Calu3 (cell line): ENCODE measurements at regions not wholly inside any gene's neighbourhood (a gene's known extent, or its start where the extent isn't known, plus 50 kb on each side); places are given as distances from the start of the nearest gene placed in this dataset.

Experiments used
- BruUV-seq: library from RNA; stranded (reverse); fragments of 400-500 nt; replicated peaks from 2 replicates; lab custom pipeline; 2021; lab: Mats Ljungman, UMichigan
- CTCF ChIA-PET: fragments of 300-600 bp; sonication (Branson Sonifier 250); formaldehyde crosslinking; loops from one replicate; lab custom pipeline; 2022; ENCODE audit warnings: antibody characterized with exemption; lab: Charles Lee
- DNase-seq: peaks from one replicate; pipeline ENCODE4 v3.0.0; 2022
- H3K27ac Mint-ChIP-seq: one replicate; pipeline ENCODE4 v1.8.0; 2022; ENCODE audit warnings: mixed read lengths; ENCODE audit not compliant: unreplicated experiment
- H3K27me3 Mint-ChIP-seq: one replicate; pipeline ENCODE4 v1.8.0; 2022; ENCODE audit warnings: mixed read lengths; ENCODE audit not compliant: unreplicated experiment
- H3K36me3 Mint-ChIP-seq: one replicate; pipeline ENCODE4 v1.8.0; 2022; ENCODE audit warnings: mild to moderate bottlenecking, moderate library complexity, mixed read lengths; ENCODE audit not compliant: insufficient read depth, unreplicated experiment
- H3K4me1 Mint-ChIP-seq: one replicate; pipeline ENCODE4 v1.8.0; 2022; ENCODE audit warnings: mild to moderate bottlenecking, low read depth, mixed read lengths; ENCODE audit not compliant: unreplicated experiment
- H3K4me3 Mint-ChIP-seq: one replicate; pipeline ENCODE4 v1.8.0; 2022; ENCODE audit warnings: mild to moderate bottlenecking, low read depth, moderate library complexity, mixed read lengths; ENCODE audit not compliant: unreplicated experiment
- H3K9me3 Mint-ChIP-seq: one replicate; pipeline ENCODE4 v1.8.0; 2022; ENCODE audit warnings: low read depth, mixed read lengths; ENCODE audit not compliant: unreplicated experiment
- intact Hi-C: fragments of 100-400 bp; cut with micrococcal nuclease; formaldehyde crosslinking; loops from one replicate; pipeline ENCODE4 v1.10.0; 2022; ENCODE audit not compliant: unreplicated experiment
- TF ChIP-seq, protein P1 (sequence below): fragments of 200-600 bp; IDR thresholded peaks from one replicate; pipeline ENCODE4 v1.8.0; 2022; ENCODE audit warnings: antibody characterized with exemption; ENCODE audit not compliant: unreplicated experiment

GRCh38 chr3:176896165-176896564 is 301.1 kb downstream of the TBL1XR1 start:
- no TSS peak for BruUV-seq
- H3K36me3 Mint-ChIP-seq = no peaks in the 10 kb centered on the region
- TF ChIP-seq, protein P1, sequence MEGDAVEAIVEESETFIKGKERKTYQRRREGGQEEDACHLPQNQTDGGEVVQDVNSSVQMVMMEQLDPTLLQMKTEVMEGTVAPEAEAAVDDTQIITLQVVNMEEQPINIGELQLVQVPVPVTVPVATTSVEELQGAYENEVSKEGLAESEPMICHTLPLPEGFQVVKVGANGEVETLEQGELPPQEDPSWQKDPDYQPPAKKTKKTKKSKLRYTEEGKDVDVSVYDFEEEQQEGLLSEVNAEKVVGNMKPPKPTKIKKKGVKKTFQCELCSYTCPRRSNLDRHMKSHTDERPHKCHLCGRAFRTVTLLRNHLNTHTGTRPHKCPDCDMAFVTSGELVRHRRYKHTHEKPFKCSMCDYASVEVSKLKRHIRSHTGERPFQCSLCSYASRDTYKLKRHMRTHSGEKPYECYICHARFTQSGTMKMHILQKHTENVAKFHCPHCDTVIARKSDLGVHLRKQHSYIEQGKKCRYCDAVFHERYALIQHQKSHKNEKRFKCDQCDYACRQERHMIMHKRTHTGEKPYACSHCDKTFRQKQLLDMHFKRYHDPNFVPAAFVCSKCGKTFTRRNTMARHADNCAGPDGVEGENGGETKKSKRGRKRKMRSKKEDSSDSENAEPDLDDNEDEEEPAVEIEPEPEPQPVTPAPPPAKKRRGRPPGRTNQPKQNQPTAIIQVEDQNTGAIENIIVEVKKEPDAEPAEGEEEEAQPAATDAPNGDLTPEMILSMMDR = no peak
- H3K27me3 Mint-ChIP-seq = peaks cover 10% of the 10 kb centered on the region
- no peak overlapping the region for H3K27ac Mint-ChIP-seq
- H3K4me1 Mint-ChIP-seq = no peaks in the 10 kb centered on the region
- peaks cover 8% of the 10 kb centered on the region for H3K9me3 Mint-ChIP-seq
- no peak for DNase-seq
- CTCF ChIA-PET = no interaction called here
- no peak overlapping the region for H3K4me3 Mint-ChIP-seq
- intact Hi-C loops = no loop called here

GRCh38 chr3:176879710-176880109 is 317.6 kb downstream of the TBL1XR1 start:
- peaks cover 10% of the 10 kb centered on the region for H3K9me3 Mint-ChIP-seq
- H3K4me3 Mint-ChIP-seq = no peak overlapping the region
- TF ChIP-seq, protein P1 = no peak
- H3K27ac Mint-ChIP-seq = no peak overlapping the region
- H3K36me3 Mint-ChIP-seq = no peaks in the 10 kb centered on the region
- no peak for DNase-seq
- no peaks in the 10 kb centered on the region for H3K4me1 Mint-ChIP-seq
- CTCF ChIA-PET = interaction anchor here (0.7 kb wide), 1 partner anchor 49 kb away, joined by 3 read pairs; no protein-coding TSS in a partner anchor
- H3K27me3 Mint-ChIP-seq = no peaks in the 10 kb centered on the region
- intact Hi-C loops = no loop called here
- BruUV-seq = no TSS peak

DNA sequence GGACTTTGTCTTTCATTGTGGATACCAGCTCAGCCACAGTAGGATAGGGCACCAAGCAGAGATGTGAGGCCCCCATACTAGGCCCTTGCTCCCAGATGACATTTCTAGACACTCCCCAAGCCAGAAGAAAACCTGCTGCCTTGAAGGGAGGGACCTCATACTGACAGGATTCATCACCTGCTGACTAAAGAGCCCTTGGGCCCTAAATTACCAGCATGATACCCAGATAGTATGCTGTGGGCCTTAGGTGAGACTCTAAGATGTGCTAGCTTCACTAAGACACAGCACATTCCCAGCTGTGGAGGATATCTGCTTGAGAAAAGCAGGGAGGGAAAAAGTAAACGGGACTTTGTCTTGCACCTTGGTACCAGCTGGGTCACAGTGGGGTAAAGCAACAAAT is 324.0 kb downstream of the TBL1XR1 start:
- Mint-ChIP-seq H3K36me3 (peaks cover 3% of the 10 kb centered on the region), H3K27ac (no peak overlapping the region), H3K4me3 (no peak overlapping the region), H3K4me1 (peaks cover 13% of the 10 kb centered on the region), H3K27me3 (no peaks in the 10 kb centered on the region), H3K9me3 (peaks cover 10% of the 10 kb centered on the region)
- CTCF ChIA-PET = interaction anchor here (1.0 to 2.2 kb wide), 6 partner anchors 44 to 1512 kb away, joined by 4 to 38 read pairs (median 6); no protein-coding TSS in a partner anchor
- intact Hi-C loops = loop anchor here (2.0 to 5.0 kb wide), 2 partner anchors 1454 to 1512 kb away; no protein-coding TSS in a partner anchor
- DNase-seq = no peak
- BruUV-seq = no TSS peak
- TF ChIP-seq, protein P1 = no peak

- peaks cover 17% of the 10 kb centered on the region for H3K4me1 Mint-ChIP-seq
- intact Hi-C loops = loop anchor here (1.0 to 5.0 kb wide), 3 partner anchors 67 to 1512 kb away; no protein-coding TSS in a partner anchor
- TF ChIP-seq, protein P1 = peak; percentile 94
- no peak overlapping the region for H3K27ac Mint-ChIP-seq
- CTCF ChIA-PET = interaction anchor here (0.9 to 2.2 kb wide), 8 partner anchors 44 to 1512 kb away, joined by 3 to 38 read pairs (median 4); no protein-coding TSS in a partner anchor
- peak; percentile 73 for DNase-seq
- BruUV-seq = no TSS peak
- peaks cover 10% of the 10 kb centered on the region for H3K9me3 Mint-ChIP-seq
- H3K27me3 Mint-ChIP-seq = no peaks in the 10 kb centered on the region
- peaks cover 3% of the 10 kb centered on the region for H3K36me3 Mint-ChIP-seq
- H3K4me3 Mint-ChIP-seq = no peak overlapping the region
Measured at GRCh38 chr3:176872771-176873209, 324.5 kb downstream of the TBL1XR1 start.
